ENCODE measurements at regions not wholly inside any gene's neighbourhood (a gene's known extent, or its start where the extent isn't known, plus 50 kb on each side); places are given as distances from the start of the nearest gene placed in this dataset.

DNA sequence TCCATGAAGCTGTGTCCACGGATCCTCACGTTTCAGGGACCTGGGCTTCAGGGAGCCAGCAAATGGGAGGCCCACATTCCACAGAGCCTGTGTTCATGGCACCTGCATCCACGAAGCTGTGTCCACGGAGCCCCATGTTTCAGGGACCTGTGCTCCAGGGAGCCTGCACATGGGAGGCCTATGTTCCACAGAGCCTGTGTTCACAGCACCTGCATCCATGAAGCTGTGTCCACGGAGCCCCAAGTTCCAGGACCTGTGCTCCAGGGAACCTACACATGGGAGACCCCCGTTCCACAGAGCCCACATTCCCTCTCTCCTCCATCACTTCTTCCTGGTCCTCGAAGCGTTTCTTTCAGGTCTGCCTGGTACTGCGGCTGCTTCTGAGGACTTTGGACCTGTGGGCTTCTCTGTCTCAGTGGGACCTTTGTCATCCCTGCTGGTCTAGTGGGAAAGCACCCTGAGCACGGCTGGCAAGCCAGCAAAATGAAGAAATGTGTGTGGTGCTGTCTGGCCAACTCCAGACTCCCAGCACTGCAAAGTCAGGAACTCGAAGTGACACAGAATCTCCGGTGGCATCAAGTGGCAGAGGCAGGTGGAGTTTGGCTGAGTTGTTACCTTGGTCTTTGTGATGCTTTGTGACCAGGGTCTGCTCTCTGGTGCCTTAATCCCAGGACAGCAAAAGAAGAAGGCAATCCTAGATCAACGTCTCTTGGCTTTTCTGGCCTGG, 245.9 kb downstream of the DLL1 start:
- Mint-ChIP-seq H3K9me3 (peaks cover 4% of the 10 kb centered on the region; the same call in 2 of the 3 replicates), H3K4me1 (peaks cover 17% of the 10 kb centered on the region), H3K4me3 (no peak overlapping the region), H3K36me3 (ENCODE audit: low read depth) (no peaks in the 10 kb centered on the region; the same call in 2 of the 3 replicates), H3K27ac (no peak overlapping the region), H3K27me3 (ENCODE audit: insufficient read depth, low read depth, poor library complexity) (peaks cover 6% of the 10 kb centered on the region)
- Histone ChIP-seq H3K4me3 (no peak overlapping the region), H3K9me2 (ENCODE audit: insufficient read depth) (no peaks in the 10 kb centered on the region), H3K4me1 (ENCODE audit: insufficient read depth) (0 out of 2 replicates have a peak, but pooled peaks cover 4% of the 10 kb centered on the region), H3K4me2 (no peak overlapping the region), H3F3A (replicated peaks; ENCODE audit: low read depth) (no peaks in the 10 kb centered on the region), H3K79me2 (replicated peaks; ENCODE audit: insufficient read depth) (no peaks in the 10 kb centered on the region), H3K27ac (ENCODE audit: low read depth) (no peak overlapping the region), H2AFZ (no peak overlapping the region), H3K36me3 (ENCODE audit: insufficient read depth) (no peaks in the 10 kb centered on the region), H4K20me1 (replicated peaks; ENCODE audit: insufficient read depth) (no peaks in the 10 kb centered on the region), H3K27me3 (ENCODE audit: insufficient read depth) (no peaks in the 10 kb centered on the region)
- TF ChIP-seq JUNB (IDR thresholded peaks at IDR 0.05; ENCODE audit: unreplicated experiment) (no peak), NANOG (IDR thresholded peaks at IDR 0.05; ENCODE audit: borderline replicate concordance) (no peak), ZNF331 (CRISPR knock-in tag; IDR thresholded peaks at IDR 0.05; ENCODE audit: low read depth) (no peak), EZH2 (IDR thresholded peaks at IDR 0.05; ENCODE audit: low read depth, unreplicated experiment) (no peak), ZNF114 (CRISPR knock-in tag; IDR thresholded peaks at IDR 0.05) (no peak), CREB1 (CRISPR knock-in tag; IDR thresholded peaks at IDR 0.05; ENCODE audit: low read depth) (no peak), STAT1 (IDR thresholded peaks at IDR 0.05; ENCODE audit: unreplicated experiment) (no peak), EZH2phosphoT487 (IDR thresholded peaks at IDR 0.05; ENCODE audit: unreplicated experiment) (no peak), POLR2AphosphoS5 (IDR thresholded peaks at IDR 0.05; ENCODE audit: low read depth) (no peak)
- TF ChIP-seq, protein P1, sequence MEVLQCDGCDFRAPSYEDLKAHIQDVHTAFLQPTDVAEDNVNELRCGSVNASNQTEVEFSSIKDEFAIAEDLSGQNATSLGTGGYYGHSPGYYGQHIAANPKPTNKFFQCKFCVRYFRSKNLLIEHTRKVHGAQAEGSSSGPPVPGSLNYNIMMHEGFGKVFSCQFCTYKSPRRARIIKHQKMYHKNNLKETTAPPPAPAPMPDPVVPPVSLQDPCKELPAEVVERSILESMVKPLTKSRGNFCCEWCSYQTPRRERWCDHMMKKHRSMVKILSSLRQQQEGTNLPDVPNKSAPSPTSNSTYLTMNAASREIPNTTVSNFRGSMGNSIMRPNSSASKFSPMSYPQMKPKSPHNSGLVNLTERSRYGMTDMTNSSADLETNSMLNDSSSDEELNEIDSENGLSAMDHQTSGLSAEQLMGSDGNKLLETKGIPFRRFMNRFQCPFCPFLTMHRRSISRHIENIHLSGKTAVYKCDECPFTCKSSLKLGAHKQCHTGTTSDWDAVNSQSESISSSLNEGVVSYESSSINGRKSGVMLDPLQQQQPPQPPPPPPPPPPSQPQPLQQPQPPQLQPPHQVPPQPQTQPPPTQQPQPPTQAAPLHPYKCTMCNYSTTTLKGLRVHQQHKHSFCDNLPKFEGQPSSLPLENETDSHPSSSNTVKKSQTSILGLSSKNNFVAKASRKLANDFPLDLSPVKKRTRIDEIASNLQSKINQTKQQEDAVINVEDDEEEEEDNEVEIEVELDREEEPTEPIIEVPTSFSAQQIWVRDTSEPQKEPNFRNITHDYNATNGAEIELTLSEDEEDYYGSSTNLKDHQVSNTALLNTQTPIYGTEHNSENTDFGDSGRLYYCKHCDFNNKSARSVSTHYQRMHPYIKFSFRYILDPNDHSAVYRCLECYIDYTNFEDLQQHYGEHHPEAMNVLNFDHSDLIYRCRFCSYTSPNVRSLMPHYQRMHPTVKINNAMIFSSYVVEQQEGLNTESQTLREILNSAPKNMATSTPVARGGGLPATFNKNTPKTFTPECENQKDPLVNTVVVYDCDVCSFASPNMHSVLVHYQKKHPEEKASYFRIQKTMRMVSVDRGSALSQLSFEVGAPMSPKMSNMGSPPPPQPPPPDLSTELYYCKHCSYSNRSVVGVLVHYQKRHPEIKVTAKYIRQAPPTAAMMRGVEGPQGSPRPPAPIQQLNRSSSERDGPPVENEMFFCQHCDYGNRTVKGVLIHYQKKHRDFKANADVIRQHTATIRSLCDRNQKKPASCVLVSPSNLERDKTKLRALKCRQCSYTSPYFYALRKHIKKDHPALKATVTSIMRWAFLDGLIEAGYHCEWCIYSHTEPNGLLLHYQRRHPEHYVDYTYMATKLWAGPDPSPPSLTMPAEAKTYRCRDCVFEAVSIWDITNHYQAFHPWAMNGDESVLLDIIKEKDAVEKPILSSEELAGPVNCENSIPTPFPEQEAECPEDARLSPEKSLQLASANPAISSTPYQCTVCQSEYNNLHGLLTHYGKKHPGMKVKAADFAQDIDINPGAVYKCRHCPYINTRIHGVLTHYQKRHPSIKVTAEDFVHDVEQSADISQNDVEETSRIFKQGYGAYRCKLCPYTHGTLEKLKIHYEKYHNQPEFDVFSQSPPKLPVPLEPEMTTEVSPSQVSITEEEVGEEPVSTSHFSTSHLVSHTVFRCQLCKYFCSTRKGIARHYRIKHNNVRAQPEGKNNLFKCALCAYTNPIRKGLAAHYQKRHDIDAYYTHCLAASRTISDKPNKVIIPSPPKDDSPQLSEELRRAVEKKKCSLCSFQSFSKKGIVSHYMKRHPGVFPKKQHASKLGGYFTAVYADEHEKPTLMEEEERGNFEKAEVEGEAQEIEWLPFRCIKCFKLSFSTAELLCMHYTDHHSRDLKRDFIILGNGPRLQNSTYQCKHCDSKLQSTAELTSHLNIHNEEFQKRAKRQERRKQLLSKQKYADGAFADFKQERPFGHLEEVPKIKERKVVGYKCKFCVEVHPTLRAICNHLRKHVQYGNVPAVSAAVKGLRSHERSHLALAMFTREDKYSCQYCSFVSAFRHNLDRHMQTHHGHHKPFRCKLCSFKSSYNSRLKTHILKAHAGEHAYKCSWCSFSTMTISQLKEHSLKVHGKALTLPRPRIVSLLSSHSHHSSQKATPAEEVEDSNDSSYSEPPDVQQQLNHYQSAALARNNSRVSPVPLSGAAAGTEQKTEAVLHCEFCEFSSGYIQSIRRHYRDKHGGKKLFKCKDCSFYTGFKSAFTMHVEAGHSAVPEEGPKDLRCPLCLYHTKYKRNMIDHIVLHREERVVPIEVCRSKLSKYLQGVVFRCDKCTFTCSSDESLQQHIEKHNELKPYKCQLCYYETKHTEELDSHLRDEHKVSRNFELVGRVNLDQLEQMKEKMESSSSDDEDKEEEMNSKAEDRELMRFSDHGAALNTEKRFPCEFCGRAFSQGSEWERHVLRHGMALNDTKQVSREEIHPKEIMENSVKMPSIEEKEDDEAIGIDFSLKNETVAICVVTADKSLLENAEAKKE (CRISPR knock-in tag; IDR thresholded peaks at IDR 0.05) = no peak
- TF ChIP-seq, protein P2, sequence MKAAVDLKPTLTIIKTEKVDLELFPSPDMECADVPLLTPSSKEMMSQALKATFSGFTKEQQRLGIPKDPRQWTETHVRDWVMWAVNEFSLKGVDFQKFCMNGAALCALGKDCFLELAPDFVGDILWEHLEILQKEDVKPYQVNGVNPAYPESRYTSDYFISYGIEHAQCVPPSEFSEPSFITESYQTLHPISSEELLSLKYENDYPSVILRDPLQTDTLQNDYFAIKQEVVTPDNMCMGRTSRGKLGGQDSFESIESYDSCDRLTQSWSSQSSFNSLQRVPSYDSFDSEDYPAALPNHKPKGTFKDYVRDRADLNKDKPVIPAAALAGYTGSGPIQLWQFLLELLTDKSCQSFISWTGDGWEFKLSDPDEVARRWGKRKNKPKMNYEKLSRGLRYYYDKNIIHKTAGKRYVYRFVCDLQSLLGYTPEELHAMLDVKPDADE (IDR thresholded peaks at IDR 0.05) = no peak
- TF ChIP-seq, protein P3, sequence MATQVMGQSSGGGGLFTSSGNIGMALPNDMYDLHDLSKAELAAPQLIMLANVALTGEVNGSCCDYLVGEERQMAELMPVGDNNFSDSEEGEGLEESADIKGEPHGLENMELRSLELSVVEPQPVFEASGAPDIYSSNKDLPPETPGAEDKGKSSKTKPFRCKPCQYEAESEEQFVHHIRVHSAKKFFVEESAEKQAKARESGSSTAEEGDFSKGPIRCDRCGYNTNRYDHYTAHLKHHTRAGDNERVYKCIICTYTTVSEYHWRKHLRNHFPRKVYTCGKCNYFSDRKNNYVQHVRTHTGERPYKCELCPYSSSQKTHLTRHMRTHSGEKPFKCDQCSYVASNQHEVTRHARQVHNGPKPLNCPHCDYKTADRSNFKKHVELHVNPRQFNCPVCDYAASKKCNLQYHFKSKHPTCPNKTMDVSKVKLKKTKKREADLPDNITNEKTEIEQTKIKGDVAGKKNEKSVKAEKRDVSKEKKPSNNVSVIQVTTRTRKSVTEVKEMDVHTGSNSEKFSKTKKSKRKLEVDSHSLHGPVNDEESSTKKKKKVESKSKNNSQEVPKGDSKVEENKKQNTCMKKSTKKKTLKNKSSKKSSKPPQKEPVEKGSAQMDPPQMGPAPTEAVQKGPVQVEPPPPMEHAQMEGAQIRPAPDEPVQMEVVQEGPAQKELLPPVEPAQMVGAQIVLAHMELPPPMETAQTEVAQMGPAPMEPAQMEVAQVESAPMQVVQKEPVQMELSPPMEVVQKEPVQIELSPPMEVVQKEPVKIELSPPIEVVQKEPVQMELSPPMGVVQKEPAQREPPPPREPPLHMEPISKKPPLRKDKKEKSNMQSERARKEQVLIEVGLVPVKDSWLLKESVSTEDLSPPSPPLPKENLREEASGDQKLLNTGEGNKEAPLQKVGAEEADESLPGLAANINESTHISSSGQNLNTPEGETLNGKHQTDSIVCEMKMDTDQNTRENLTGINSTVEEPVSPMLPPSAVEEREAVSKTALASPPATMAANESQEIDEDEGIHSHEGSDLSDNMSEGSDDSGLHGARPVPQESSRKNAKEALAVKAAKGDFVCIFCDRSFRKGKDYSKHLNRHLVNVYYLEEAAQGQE (IDR thresholded peaks at IDR 0.05; ENCODE audit: unreplicated experiment) = no peak
- TF ChIP-seq, protein P4, sequence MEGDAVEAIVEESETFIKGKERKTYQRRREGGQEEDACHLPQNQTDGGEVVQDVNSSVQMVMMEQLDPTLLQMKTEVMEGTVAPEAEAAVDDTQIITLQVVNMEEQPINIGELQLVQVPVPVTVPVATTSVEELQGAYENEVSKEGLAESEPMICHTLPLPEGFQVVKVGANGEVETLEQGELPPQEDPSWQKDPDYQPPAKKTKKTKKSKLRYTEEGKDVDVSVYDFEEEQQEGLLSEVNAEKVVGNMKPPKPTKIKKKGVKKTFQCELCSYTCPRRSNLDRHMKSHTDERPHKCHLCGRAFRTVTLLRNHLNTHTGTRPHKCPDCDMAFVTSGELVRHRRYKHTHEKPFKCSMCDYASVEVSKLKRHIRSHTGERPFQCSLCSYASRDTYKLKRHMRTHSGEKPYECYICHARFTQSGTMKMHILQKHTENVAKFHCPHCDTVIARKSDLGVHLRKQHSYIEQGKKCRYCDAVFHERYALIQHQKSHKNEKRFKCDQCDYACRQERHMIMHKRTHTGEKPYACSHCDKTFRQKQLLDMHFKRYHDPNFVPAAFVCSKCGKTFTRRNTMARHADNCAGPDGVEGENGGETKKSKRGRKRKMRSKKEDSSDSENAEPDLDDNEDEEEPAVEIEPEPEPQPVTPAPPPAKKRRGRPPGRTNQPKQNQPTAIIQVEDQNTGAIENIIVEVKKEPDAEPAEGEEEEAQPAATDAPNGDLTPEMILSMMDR (conservative IDR thresholded peaks at IDR 0.05; ENCODE audit: low read depth in 2 of 2) = no peak
- ATAC-seq (no peak), DNase-seq (ENCODE audit: low spot score) (no peak)

Measured in GM23338 (cell line).